Anterior cingulate cortex (tissue), 58 donors: ENCODE measurements at regions not wholly inside any gene's neighbourhood (a gene's known extent, or its start where the extent isn't known, plus 50 kb on each side); places are given as distances from the start of the nearest gene placed in this dataset.
"Not testable (repeated sequence)": the region's sequence is repeated elsewhere in the genome, so short reads cannot be mapped to it uniquely, and the experiment has no call there.

Experiments used
- DNase-seq, 58 donors: peaks; one replicate each; lab custom pipeline; 2025; lab: John Stamatoyannopoulos, UW

GRCh38 chr5:126056851-126057622, 366.2 kb upstream of the GRAMD2B start:
- no peak for DNase-seq

GRCh38 chr5:126058392-126058791, 364.8 kb upstream of the GRAMD2B start:
- not testable (repeated sequence) for DNase-seq

DNA sequence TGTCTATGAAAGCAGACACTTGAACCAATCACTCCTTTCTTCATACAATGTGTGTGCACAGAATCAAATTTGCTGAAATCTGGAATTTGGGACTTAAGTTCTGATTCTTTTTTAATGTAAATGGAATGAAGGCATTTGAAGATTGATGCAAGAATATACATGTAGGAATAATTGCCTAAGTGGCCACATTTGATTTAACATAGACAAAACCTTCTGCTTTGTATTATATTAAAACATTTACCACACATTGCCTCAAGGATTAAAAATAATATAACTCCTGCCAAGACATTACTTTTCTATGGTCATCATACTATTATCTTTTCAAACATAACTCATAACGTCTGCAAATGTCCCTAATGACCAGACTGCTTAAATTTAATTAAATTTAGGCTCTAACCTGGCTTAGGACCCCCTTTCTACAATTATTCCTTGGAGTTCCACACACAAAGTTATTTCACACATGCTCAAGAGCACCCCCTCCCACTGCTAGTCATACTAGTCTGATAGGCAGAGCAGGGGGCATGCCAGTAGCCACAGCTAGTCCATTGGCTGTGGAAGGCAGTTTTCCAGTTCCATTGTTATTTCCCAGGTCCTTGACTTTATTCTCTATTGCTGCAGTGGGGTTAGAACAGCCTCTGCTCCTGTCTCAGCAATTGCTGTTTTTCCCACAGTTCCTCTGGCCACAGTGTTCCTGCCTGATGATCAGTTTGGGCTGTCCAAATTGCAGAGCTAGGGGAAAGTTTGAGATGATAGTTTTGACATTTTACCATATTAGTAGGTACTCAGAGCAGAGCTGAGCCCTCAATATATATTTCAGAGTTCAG, 360.6 kb upstream of the GRAMD2B start:
- no peak for DNase-seq

GRCh38 chr5:126065061-126065460, 358.1 kb upstream of the GRAMD2B start:
- no peak for DNase-seq

DNA sequence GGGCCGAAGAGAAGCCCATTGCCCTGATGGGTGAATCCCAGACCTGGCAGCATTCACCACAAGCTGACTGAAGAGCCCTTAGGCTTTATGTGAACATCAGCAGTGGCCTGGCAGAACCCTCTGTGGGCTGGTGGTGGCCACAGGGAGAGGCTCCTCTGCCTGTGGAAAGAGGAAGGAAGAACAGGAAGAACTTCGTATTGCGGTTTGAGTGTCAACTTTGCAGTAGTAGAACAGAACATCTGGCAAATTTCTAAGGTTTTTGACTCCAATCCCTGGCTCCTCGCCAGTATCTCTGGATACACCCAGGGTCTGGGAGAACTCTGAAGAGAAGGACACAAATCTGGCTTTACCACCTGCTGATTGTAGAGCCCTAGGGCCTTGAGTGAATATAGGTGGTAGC, 356.4 kb upstream of the GRAMD2B start:
- no peak for DNase-seq

DNA sequence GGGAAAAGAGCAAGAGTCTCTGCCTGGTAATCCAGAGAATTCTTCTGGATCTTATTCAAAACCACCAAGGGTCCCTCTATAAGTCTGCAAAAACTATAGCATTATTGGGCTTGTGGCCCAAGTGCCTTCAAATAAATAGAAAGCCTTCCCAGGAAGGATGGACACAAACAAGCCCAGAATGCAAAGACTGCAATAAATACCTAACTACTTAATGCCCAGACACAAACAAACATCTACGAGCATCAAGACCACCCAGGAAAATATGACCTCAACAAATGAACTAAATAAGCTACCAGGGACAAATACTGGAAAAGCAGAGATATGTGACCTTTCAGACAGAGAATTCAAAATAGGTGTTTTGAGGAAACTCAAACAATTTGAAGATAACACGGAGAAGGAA, 355.8 kb upstream of the GRAMD2B start:
- DNase-seq = no peak

GRCh38 chr5:126069329-126069728, 353.9 kb upstream of the GRAMD2B start:
- DNase-seq = no peak

DNA sequence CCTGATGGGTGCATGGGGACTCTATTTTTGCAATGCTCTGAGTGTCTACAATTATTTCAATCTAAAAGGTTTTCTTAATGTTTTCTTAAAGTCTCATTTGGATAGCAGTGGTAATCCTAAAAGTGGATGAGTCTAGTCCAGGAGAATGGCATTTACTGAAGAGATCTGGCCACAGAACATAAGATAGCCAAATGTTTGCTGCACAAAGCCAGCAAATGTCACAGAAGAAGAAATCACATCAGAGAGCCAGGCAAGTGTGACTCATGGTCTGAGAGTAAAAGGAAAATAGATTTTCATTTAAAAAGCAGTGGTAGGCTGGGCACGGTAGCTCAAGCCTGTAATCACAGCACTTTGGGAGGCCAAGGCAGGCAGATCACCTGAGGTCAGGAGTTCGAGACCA, 352.7 kb upstream of the GRAMD2B start:
- no peak for DNase-seq

GRCh38 chr5:126074538-126074937, 348.7 kb upstream of the GRAMD2B start:
- no peak for DNase-seq

- DNase-seq = no peak
Observed at GRCh38 chr5:126079266-126079665, 343.9 kb upstream of the GRAMD2B start.

- DNase-seq = no peak
Observed at GRCh38 chr5:126081209-126081608, 342.0 kb upstream of the GRAMD2B start.

DNA sequence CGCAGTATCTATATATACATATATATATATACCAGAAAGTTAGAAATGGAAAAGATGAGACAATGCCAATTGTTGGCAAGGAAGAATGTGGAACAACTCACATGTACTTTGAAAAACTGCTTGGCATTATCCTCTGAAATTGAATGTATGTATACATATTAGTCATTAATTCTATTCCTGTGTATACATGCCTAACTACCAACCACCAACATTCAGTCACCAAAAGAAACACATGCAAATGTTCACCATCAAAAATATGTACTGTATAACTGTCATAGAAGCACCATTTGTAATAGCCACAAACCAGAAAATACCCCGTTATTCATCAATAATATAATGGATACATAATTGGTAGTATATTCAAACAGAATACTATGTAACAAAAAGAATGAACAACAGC, 330.2 kb upstream of the GRAMD2B start:
- no peak for DNase-seq

DNA sequence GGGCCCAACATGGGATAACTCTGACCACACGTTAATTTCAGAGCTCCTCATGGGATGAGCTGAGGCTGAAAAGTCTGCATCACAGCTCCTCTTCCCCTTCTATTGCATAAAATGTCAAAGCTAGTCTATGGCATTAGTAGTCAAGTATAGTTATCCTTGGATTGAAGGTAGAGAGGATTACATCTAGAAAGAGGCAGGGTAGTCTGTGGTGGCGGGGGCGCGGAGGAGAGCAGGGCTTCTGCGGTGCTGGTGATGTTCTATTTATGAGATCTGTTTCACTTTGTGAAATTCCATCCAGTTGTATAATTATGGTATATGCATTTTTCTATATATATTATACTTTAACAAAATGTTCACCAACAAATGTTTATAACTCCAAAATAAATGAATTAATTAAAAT, 329.5 kb upstream of the GRAMD2B start:
- no peak for DNase-seq

DNA sequence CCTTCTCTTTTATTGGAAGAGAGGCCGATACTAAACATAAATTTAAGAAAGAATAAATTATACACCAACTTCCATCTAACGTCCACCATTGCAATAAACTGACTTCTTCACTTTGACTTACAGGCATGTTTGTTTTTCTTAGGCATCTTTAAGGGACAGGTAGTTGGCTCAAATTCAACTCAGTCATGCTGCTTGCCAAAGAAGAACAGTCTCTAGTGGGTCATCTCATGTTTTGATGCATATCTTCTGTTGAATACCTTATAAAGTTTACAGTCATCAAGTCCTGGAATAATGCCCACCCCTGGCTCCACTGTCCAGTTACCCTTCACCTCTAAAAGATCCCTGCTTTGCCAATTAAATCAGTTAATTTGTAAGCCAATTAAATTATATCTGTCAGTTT, 328.2 kb upstream of the GRAMD2B start:
- no peak for DNase-seq

- no peak for DNase-seq
Observed at GRCh38 chr5:126096442-126097006, 326.7 kb upstream of the GRAMD2B start.

GRCh38 chr5:126097876-126098275, 325.3 kb upstream of the GRAMD2B start:
- no peak for DNase-seq

DNA sequence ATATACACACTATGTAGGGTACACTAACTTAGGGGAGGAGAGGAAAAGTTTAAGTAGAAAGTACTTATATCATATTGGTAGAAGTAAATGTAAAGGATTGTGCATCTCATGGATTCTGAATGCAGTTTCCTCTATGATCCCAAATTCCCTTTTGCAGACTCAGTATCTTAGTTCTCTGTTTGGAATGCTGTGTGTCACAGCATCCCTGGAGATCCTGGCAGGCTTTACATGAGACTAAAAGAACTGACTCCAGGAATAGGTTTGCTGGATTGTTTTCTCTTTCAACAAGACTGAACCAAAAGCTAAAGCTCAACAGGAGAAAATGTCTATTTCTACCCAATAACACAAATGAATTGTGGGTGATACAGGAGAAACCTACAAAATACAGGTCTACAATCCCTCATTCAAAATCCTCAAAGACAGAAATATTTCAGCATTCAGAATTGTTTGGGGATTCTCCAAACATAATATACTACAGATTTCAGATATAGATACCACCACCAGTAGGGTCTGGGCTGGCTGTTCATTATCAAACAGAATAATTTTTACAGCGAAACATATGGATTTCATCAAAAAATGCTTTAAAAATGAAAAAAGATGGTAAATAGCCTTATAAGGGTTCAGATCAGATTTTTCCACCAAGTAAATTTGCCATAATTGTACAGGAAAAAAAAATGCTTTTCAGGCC, 324.7 kb upstream of the GRAMD2B start:
- DNase-seq = no peak

DNA sequence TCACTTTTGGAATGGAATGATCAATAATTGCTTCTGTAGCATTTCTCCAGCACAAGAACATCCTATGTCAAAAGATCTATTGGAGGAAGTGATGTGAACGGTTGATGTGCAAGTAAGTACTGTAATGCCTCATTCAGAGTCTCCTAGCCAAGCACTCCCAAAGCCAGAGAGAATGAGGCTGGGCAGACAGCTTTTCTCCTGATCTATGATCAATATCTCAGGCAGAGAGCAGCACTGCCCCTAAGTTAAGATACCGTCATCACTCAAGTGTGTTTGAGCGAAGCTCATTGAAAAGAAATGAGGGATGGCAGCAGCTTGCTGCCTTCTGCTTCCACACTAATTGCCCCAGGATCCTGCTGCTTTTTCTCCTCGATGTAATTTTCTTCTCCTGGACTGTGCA, 324.1 kb upstream of the GRAMD2B start:
- no peak for DNase-seq

GRCh38 chr5:126100767-126101166, 322.4 kb upstream of the GRAMD2B start:
- no peak for DNase-seq

DNA sequence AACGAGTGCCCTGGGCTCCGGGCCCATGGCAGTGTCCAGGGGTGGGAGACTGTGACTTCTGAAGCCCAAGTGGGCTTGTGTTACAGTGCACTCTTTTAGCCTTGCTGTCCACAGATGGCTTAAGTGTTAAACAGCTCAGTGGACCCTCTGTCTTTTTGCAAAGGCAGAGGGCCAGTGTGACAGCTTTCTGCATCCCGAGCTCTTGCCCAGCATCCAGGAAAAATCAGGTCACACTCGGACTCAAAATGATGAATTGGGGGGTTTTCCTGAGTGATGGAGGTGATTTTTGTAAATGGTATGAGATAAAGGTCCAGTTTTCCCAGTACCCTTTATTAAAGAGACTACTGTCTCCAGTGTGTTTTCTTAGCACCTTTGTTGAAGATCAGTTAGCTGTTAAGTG, 321.3 kb upstream of the GRAMD2B start:
- DNase-seq = no peak

- no peak for DNase-seq
Observed at GRCh38 chr5:126103050-126103449, 320.2 kb upstream of the GRAMD2B start.
